ENCODE measurements at regions not wholly inside any gene's neighbourhood (a gene's known extent, or its start where the extent isn't known, plus 50 kb on each side); places are given as distances from the start of the nearest gene placed in this dataset.

GRCh38 chr6:112482373-112482772 lies 135.2 kb downstream of the RFPL4B start:
- no peak overlapping the region for H3K4me3 ChIP-seq (ENCODE audit: low read length)
- peak; percentile 71 for DNase-seq (ENCODE audit: low read depth)
- TF ChIP-seq CTCF (conservative IDR thresholded peaks at IDR 0.05; ENCODE audit: low read depth, low read length) = no peak

GRCh38 chr6:112485120-112485826 lies 138.1 kb downstream of the RFPL4B start:
- DNase-seq (ENCODE audit: low read depth) = no peak
- no peak for TF ChIP-seq CTCF (conservative IDR thresholded peaks at IDR 0.05; ENCODE audit: low read depth, low read length)
- H3K4me3 ChIP-seq (ENCODE audit: low read length) = no peak overlapping the region

GRCh38 chr6:112485827-112486212 lies 138.7 kb downstream of the RFPL4B start:
- DNase-seq (ENCODE audit: low read depth) = no peak
- TF ChIP-seq CTCF (conservative IDR thresholded peaks at IDR 0.05; ENCODE audit: low read depth, low read length) = no peak
- no peak overlapping the region for H3K4me3 ChIP-seq (ENCODE audit: low read length)

GRCh38 chr6:112486454-112486853 lies 139.3 kb downstream of the RFPL4B start:
- no peak for DNase-seq (ENCODE audit: low read depth)
- TF ChIP-seq CTCF (conservative IDR thresholded peaks at IDR 0.05; ENCODE audit: low read depth, low read length) = no peak
- no peak overlapping the region for H3K4me3 ChIP-seq (ENCODE audit: low read length)

GRCh38 chr6:112488238-112488637 lies 141.1 kb downstream of the RFPL4B start:
- no peak for TF ChIP-seq CTCF (conservative IDR thresholded peaks at IDR 0.05; ENCODE audit: low read depth, low read length)
- no peak overlapping the region for H3K4me3 ChIP-seq (ENCODE audit: low read length)
- DNase-seq (ENCODE audit: low read depth) = no peak

- DNase-seq (ENCODE audit: low read depth) = no peak
- TF ChIP-seq CTCF (conservative IDR thresholded peaks at IDR 0.05; ENCODE audit: low read depth, low read length) = no peak
- H3K4me3 ChIP-seq (ENCODE audit: low read length) = no peak overlapping the region
These were observed 154.6 kb downstream of the RFPL4B start for GRCh38 chr6:112501705-112502104.

GRCh38 chr6:112502351-112503090 lies 155.4 kb downstream of the RFPL4B start:
- DNase-seq (ENCODE audit: low read depth) = no peak
- H3K4me3 ChIP-seq (ENCODE audit: low read length) = no peak overlapping the region
- peak; percentile 45 for TF ChIP-seq CTCF (conservative IDR thresholded peaks at IDR 0.05; ENCODE audit: low read depth, low read length)

Data from retinal pigment epithelial cell (primary cell).